Ureter (tissue), 1 donor: ENCODE measurements at regions not wholly inside any gene's neighbourhood (a gene's known extent, or its start where the extent isn't known, plus 50 kb on each side); places are given as distances from the start of the nearest gene placed in this dataset.

Experiments
- DNase-seq: peaks from one replicate; pipeline ENCODE4 v3.0.0-alpha.2; 2020; ENCODE audit warnings: low spot score
- donor health status: DM: yes; HTN: yes; CAD: no.

GRCh38 chr18:4854671-4855070 is 342.4 kb downstream of the AKAIN1 start:
- no peak for DNase-seq

GRCh38 chr18:4851301-4851976 is 345.6 kb downstream of the AKAIN1 start:
- DNase-seq, result no peak

GRCh38 chr18:4847056-4847455 is 350.0 kb downstream of the AKAIN1 start:
- no peak for DNase-seq

GRCh38 chr18:4844320-4844719 is 352.7 kb downstream of the AKAIN1 start:
- no peak for DNase-seq

GRCh38 chr18:4843771-4844170 is 353.3 kb downstream of the AKAIN1 start:
- DNase-seq, result no peak

GRCh38 chr18:4842751-4843150 is 354.3 kb downstream of the AKAIN1 start:
- DNase-seq, result no peak

GRCh38 chr18:4842287-4842686 is 354.8 kb downstream of the AKAIN1 start:
- DNase-seq, result no peak

- DNase-seq, result no peak
Observed at GRCh38 chr18:4839639-4840038, 357.4 kb downstream of the AKAIN1 start.

GRCh38 chr18:4836141-4836540 is 360.9 kb downstream of the AKAIN1 start:
- DNase-seq, result no peak

- no peak for DNase-seq
Observed at GRCh38 chr18:4831791-4832375, 365.2 kb downstream of the AKAIN1 start.

GRCh38 chr18:4831127-4831526 is 365.9 kb downstream of the AKAIN1 start:
- no peak for DNase-seq

- DNase-seq, result no peak
Observed at GRCh38 chr18:4823091-4823490, 368.0 kb upstream of the DLGAP1 start.

- DNase-seq, result no peak
Observed at GRCh38 chr18:4821801-4822200, 366.7 kb upstream of the DLGAP1 start.

GRCh38 chr18:4817665-4818064 is 362.6 kb upstream of the DLGAP1 start:
- no peak for DNase-seq

GRCh38 chr18:4813708-4814107 is 358.6 kb upstream of the DLGAP1 start:
- no peak for DNase-seq

GRCh38 chr18:4808891-4809290 is 353.8 kb upstream of the DLGAP1 start:
- no peak for DNase-seq

- DNase-seq, result no peak
Observed at GRCh38 chr18:4807604-4808293, 352.6 kb upstream of the DLGAP1 start.

- DNase-seq, result no peak
Observed at GRCh38 chr18:4806331-4806730, 351.2 kb upstream of the DLGAP1 start.

- DNase-seq, result no peak
Observed at GRCh38 chr18:4802296-4802695, 347.2 kb upstream of the DLGAP1 start.

- DNase-seq, result no peak
Observed at GRCh38 chr18:4801151-4801550, 346.0 kb upstream of the DLGAP1 start.

GRCh38 chr18:4797002-4797685 is 342.0 kb upstream of the DLGAP1 start:
- no peak for DNase-seq

GRCh38 chr18:4789506-4789905 is 334.4 kb upstream of the DLGAP1 start:
- no peak for DNase-seq

- DNase-seq, result no peak
Observed at GRCh38 chr18:4781873-4782272, 326.8 kb upstream of the DLGAP1 start.
